ENCODE measurements at regions not wholly inside any gene's neighbourhood (a gene's known extent, or its start where the extent isn't known, plus 50 kb on each side); places are given as distances from the start of the nearest gene placed in this dataset.

- TF ChIP-seq CTCF (IDR thresholded peaks at IDR 0.05) (no peak), POLR2A (IDR thresholded peaks at IDR 0.05) (no peak)
These were observed 119.5 kb upstream of the SGK1 start for GRCh38 chr6:134437376-134437775.

Data from heart left ventricle (tissue), 13 donors.